GM12878 (cell line): ENCODE measurements at regions not wholly inside any gene's neighbourhood (a gene's known extent, or its start where the extent isn't known, plus 50 kb on each side); places are given as distances from the start of the nearest gene placed in this dataset.

Source experiments
- ATAC-seq: fragments of 200-7000 bp; cut with Tn5 transposase; 3 replicates; pipeline ENCODE4 v1.9.1; 2020; ENCODE audit warnings: mild to moderate bottlenecking, moderate library complexity
- BruUV-seq: library from RNA; stranded (reverse); fragments of 400-500 nt; replicated peaks from 2 replicates; lab custom pipeline; 2021; lab: Mats Ljungman, UMichigan
- CTCF ChIA-PET: fragments of 300-600 bp; sonication (Branson Sonifier 250); formaldehyde crosslinking; extraction: SDS; loops from one replicate; lab custom pipeline; 2021; ENCODE audit warnings: inconsistent platforms; lab: Yijun Ruan, JAX
- POLR2A ChIA-PET: fragments of 350-600 bp; formaldehyde crosslinking; extraction: SDS; loops from one replicate; lab custom pipeline; 2021; ENCODE audit warnings: inconsistent platforms; lab: Charles Lee
- RAD21 ChIA-PET: fragments of 300-600 bp; sonication (Branson Sonifier 250); formaldehyde crosslinking; loops from one replicate; lab custom pipeline; 2023; ENCODE audit warnings: antibody characterized with exemption; ENCODE audit not compliant: unreplicated experiment; lab: Charles Lee
- SMC1A ChIA-PET: fragments of 300-600 bp; sonication (Branson Sonifier 250); formaldehyde crosslinking; loops from one replicate; lab custom pipeline; 2023; ENCODE audit not compliant: unreplicated experiment, uncharacterized antibody; lab: Charles Lee
- DNase-seq: peaks from one replicate; pipeline ENCODE4 v3.0.0-alpha.2; 2011; ENCODE audit warnings: low read depth, low spot score
- FAIRE-seq: peaks from 3 replicates; lab custom pipeline; 2011; peaks lifted over from hg19 to GRCh38; lab: Jason Lieb, UNC
- H2AFZ ChIP-seq: 2 replicates; pipeline ENCODE4 v1.6.0; 2011; ENCODE audit warnings: low read depth, low read length, control low read depth; ENCODE audit not compliant: control insufficient read depth
- H3K27ac ChIP-seq: 2 replicates; pipeline ENCODE4 v1.5.1; 2011; ENCODE audit warnings: control low read depth; ENCODE audit not compliant: control insufficient read depth, insufficient read depth
- H3K27me3 ChIP-seq, 2 experiments: replicated peaks in 1 of 2; 2 replicates each; pipeline versions ENCODE4 v1.6.0 to v1.6.1; 2011; ENCODE audit warnings: low read length in 1 of 2; ENCODE audit not compliant: control insufficient read depth in 2 of 2, insufficient read depth in 2 of 2
- H3K36me3 ChIP-seq, 2 experiments: 2 replicates each; pipeline ENCODE4 v1.5.1; 2011; ENCODE audit warnings: low read length in 1 of 2; ENCODE audit not compliant: control insufficient read depth in 2 of 2, insufficient read depth in 2 of 2
- H3K4me1 ChIP-seq: 2 replicates; pipeline ENCODE4 v1.6.1; 2011; ENCODE audit warnings: mild to moderate bottlenecking, low read length, moderate library complexity, mixed read lengths; ENCODE audit not compliant: control insufficient read depth, insufficient read depth
- H3K4me2 ChIP-seq: 2 replicates; pipeline ENCODE4 v1.6.0; 2011; ENCODE audit warnings: control low read depth; ENCODE audit not compliant: control insufficient read depth, insufficient read depth
- H3K4me3 ChIP-seq: fragments of 200-600 bp; sonication (generic); 2 replicates; pipeline ENCODE4 v1.5.1; 2016
- H3K79me2 ChIP-seq: 2 replicates; pipeline ENCODE4 v1.6.0; 2011; ENCODE audit warnings: low read length; ENCODE audit not compliant: control insufficient read depth, insufficient read depth
- H3K9ac ChIP-seq: 2 replicates; pipeline ENCODE4 v1.8.0; 2011; ENCODE audit warnings: low read length, control low read depth, mixed read lengths; ENCODE audit not compliant: control insufficient read depth, insufficient read depth
- H3K9me3 ChIP-seq: replicated peaks from 3 replicates; pipeline ENCODE4 v1.5.1; 2011; ENCODE audit warnings: mild to moderate bottlenecking, low read length; ENCODE audit not compliant: control insufficient read depth, insufficient read depth
- H4K20me1 ChIP-seq: 2 replicates; pipeline ENCODE4 v1.6.0; 2011; ENCODE audit not compliant: control insufficient read depth, insufficient read depth
- BCLAF1 ChIP-seq: fragments of 450-650 bp; IDR thresholded peaks from 2 replicates; pipeline ENCODE4 v1.6.1; 2017; ENCODE audit warnings: antibody characterized with exemption, mild to moderate bottlenecking, moderate library complexity
- BMI1 ChIP-seq: fragments of 450-650 bp; IDR thresholded peaks from 2 replicates; pipeline ENCODE4 v1.6.1; 2016; ENCODE audit warnings: mild to moderate bottlenecking, moderate library complexity, borderline replicate concordance
- BRCA1 ChIP-seq: IDR thresholded peaks from 2 replicates; pipeline ENCODE4 v1.6.1; 2011; ENCODE audit warnings: low read depth, low read length, improper control_type of control experiment
- CUX1 ChIP-seq: IDR thresholded peaks from 2 replicates; pipeline ENCODE4 v1.6.1; 2012; ENCODE audit warnings: improper control_type of control experiment, low read depth, low read length; ENCODE audit not compliant: insufficient replicate concordance
- JUNB ChIP-seq: IDR thresholded peaks from 2 replicates; pipeline ENCODE4 v1.6.1; 2016; ENCODE audit warnings: antibody characterized with exemption, mild to moderate bottlenecking
- KLF5 ChIP-seq: fragments of 450-650 bp; IDR thresholded peaks from 2 replicates; pipeline ENCODE4 v1.6.1; 2014; ENCODE audit warnings: mild to moderate bottlenecking; ENCODE audit not compliant: partially characterized antibody
- NFIC ChIP-seq: IDR thresholded peaks from 2 replicates; pipeline ENCODE4 v1.6.1; 2012; ENCODE audit warnings: low read depth, mild to moderate bottlenecking, inconsistent platforms, low read length, moderate library complexity
- PKNOX1 ChIP-seq: fragments of 450-650 bp; IDR thresholded peaks from 2 replicates; pipeline ENCODE4 v1.6.1; 2016; ENCODE audit warnings: mild to moderate bottlenecking
- POLR2A ChIP-seq: IDR thresholded peaks from 2 replicates; pipeline ENCODE4 v1.6.1; 2011; ENCODE audit warnings: low read depth, mild to moderate bottlenecking, low read length
- REST ChIP-seq: IDR thresholded peaks from 2 replicates; pipeline ENCODE4 v1.6.1; 2012; ENCODE audit warnings: mild to moderate bottlenecking, low read depth, low read length
- TBL1XR1 ChIP-seq: IDR thresholded peaks from 2 replicates; pipeline ENCODE4 v1.6.1; 2012; ENCODE audit warnings: low read depth, low read length, improper control_type of control experiment
- WGBS: methylation state at CpG from one replicate; pipeline ENCODE4 v1.1.6; 2016; ENCODE audit warnings: low lambda C conversion rate; ENCODE audit not compliant: insufficient replicate concordance, insufficient coverage; ENCODE audit errors: missing lambda C conversion rate; 5-methylcytosine and 5-hydroxymethylcytosine counted together
- in situ Hi-C: fragments of 300-500 bp; cut with MboI; formaldehyde crosslinking; loops from 9 replicates; pipeline ENCODE4 v1.14.3; 2018; ENCODE audit warnings: mixed read lengths
- intact Hi-C: fragments of 100-400 bp; cut with micrococcal nuclease; formaldehyde crosslinking; loops from one replicate; pipeline ENCODE4 v1.14.2; 2022; ENCODE audit not compliant: unreplicated experiment

GRCh38 chr3:43219616-43220015, 66.7 kb upstream of the SNRK start:
- ChIA-PET SMC1A (interaction anchor here (1.0 kb wide), 1 partner anchor 14 kb away, joined by 3 read pairs; no protein-coding TSS in a partner anchor), RAD21 (no interaction called here), POLR2A (no interaction called here), CTCF (no interaction called here)
- no peak overlapping the region for H3K4me2 ChIP-seq
- 77% methylated on average over 3 of the region's 3 CpGs for WGBS
- intact Hi-C loops: loop anchor here (5.0 to 10.0 kb wide), 2 partner anchors 57 to 155 kb away; no protein-coding TSS in a partner anchor
- H3K9ac ChIP-seq: no peak overlapping the region
- BruUV-seq: no TSS peak
- H4K20me1 ChIP-seq: no peaks in the 10 kb centered on the region
- H3K4me3 ChIP-seq: no peak overlapping the region
- H3K36me3 ChIP-seq: no peaks in the 10 kb centered on the region
- ATAC-seq: no peak
- no peak for FAIRE-seq
- in situ Hi-C loops: no loop called here
- no peaks in the 10 kb centered on the region for H3K79me2 ChIP-seq
- H2AFZ ChIP-seq: no peak overlapping the region
- no peak for TF ChIP-seq TBL1XR1
- TF ChIP-seq POLR2A: no peak
- no peak for TF ChIP-seq REST
- TF ChIP-seq NFIC: no peak
- no peak for TF ChIP-seq PKNOX1
- TF ChIP-seq BCLAF1: no peak
- no peak for TF ChIP-seq CUX1
- no peak for TF ChIP-seq BRCA1
- TF ChIP-seq KLF5: no peak
- TF ChIP-seq JUNB: no peak
- TF ChIP-seq BMI1: no peak
- H3K4me1 ChIP-seq: no peaks in the 10 kb centered on the region
- H3K9me3 ChIP-seq: no peaks in the 10 kb centered on the region
- no peaks in the 10 kb centered on the region for H3K27me3 ChIP-seq
- no peak for DNase-seq
- no peak overlapping the region for H3K27ac ChIP-seq
